CD8-positive, alpha-beta memory T cell (primary cell): ENCODE measurements at regions not wholly inside any gene's neighbourhood (a gene's known extent, or its start where the extent isn't known, plus 50 kb on each side); places are given as distances from the start of the nearest gene placed in this dataset.
"Not testable (repeated sequence)": the region's sequence is repeated elsewhere in the genome, so short reads cannot be mapped to it uniquely, and the experiment has no call there.

ENCODE experiments used
- CTCF ChIA-PET: fragments of 350-600 bp; sonication (Branson Sonifier 250); formaldehyde crosslinking; loops from one replicate; lab custom pipeline; 2021; ENCODE audit warnings: antibody characterized with exemption; lab: Charles Lee
- POLR2A ChIA-PET: fragments of 350-600 bp; sonication (Branson Sonifier 250); formaldehyde crosslinking; loops from one replicate; lab custom pipeline; 2021; ENCODE audit warnings: antibody characterized with exemption; lab: Charles Lee
- DNase-seq, 5 donors: peaks; one replicate each; pipeline versions ENCODE4 v3.0.0 to v3.0.0-alpha.2; 2020 to 2022; ENCODE audit warnings: mixed read lengths in 1 of 5
- H3K27ac ChIP-seq: one replicate; pipeline ENCODE4 v1.7.0; 2013; ENCODE audit warnings: low read depth, mild to moderate bottlenecking, low read length, moderate library complexity
- H3K27me3 ChIP-seq: 2 replicates; pipeline ENCODE4 v1.7.0; 2013; ENCODE audit warnings: low read length, mild to moderate bottlenecking; ENCODE audit not compliant: insufficient read depth, poor library complexity, severe bottlenecking
- H3K36me3 ChIP-seq: 2 replicates; pipeline ENCODE4 v1.7.0; 2013; ENCODE audit warnings: mild to moderate bottlenecking, low read length, moderate library complexity; ENCODE audit not compliant: insufficient read depth
- H3K4me1 ChIP-seq: 2 replicates; pipeline ENCODE4 v1.7.0; 2013; ENCODE audit warnings: mild to moderate bottlenecking, low read length, moderate library complexity; ENCODE audit not compliant: insufficient read depth
- H3K4me3 ChIP-seq: 2 replicates; pipeline ENCODE4 v1.7.0; 2013; ENCODE audit warnings: mild to moderate bottlenecking, low read length
- H3K9me3 ChIP-seq: 2 replicates; pipeline ENCODE4 v1.7.0; 2013; ENCODE audit warnings: mild to moderate bottlenecking, low read length
- H3K27ac Mint-ChIP-seq, 8 donors: one replicate each; pipeline ENCODE4 v1.8.0; 2020 to 2021; ENCODE audit warnings: mixed read lengths in 8 of 8, mild to moderate bottlenecking in 6 of 8, inconsistent platforms in 3 of 8, moderate library complexity in 3 of 8
- H3K27me3 Mint-ChIP-seq, 2 donors: one replicate each; pipeline ENCODE4 v1.8.0; 2020 to 2021; ENCODE audit warnings: mixed read lengths in 2 of 2, mild to moderate bottlenecking in 1 of 2, moderate library complexity in 1 of 2
- H3K36me3 Mint-ChIP-seq, 3 donors: one replicate each; pipeline ENCODE4 v1.8.0; 2020 to 2021; ENCODE audit warnings: mixed read lengths in 3 of 3, inconsistent platforms in 1 of 3, mild to moderate bottlenecking in 1 of 3
- H3K4me1 Mint-ChIP-seq, 3 donors: one replicate each; pipeline ENCODE4 v1.8.0; 2020 to 2021; ENCODE audit warnings: mixed read lengths in 3 of 3, inconsistent platforms in 1 of 3, mild to moderate bottlenecking in 1 of 3
- H3K4me3 Mint-ChIP-seq, 7 donors: one replicate each; pipeline ENCODE4 v1.8.0; 2020 to 2021; ENCODE audit warnings: mixed read lengths in 7 of 7, mild to moderate bottlenecking in 6 of 7, moderate library complexity in 4 of 7, inconsistent platforms in 2 of 7
- H3K9me3 Mint-ChIP-seq, 5 donors: one replicate each; pipeline ENCODE4 v1.8.0; 2020 to 2022; ENCODE audit warnings: mixed read lengths in 5 of 5, mild to moderate bottlenecking in 3 of 5, moderate library complexity in 2 of 5, inconsistent platforms in 1 of 5

GRCh38 chr16:29210299-29211150 lies 196.0 kb downstream of the NPIPB11 start:
- H3K27me3 ChIP-seq, CTCF ChIA-PET, H3K27ac ChIP-seq, H3K36me3 ChIP-seq, DNase-seq, H3K4me1 ChIP-seq, H3K27me3 Mint-ChIP-seq, H3K4me1 Mint-ChIP-seq, H3K4me3 Mint-ChIP-seq, POLR2A ChIA-PET, H3K9me3 ChIP-seq, H3K4me3 ChIP-seq: not testable (repeated sequence)
- H3K36me3 Mint-ChIP-seq = peaks cover 9 to 29% (median 16%) of the 10 kb centered on the region in 3 donors
- peaks cover 0 to 12% (median 9%) of the 10 kb centered on the region in 5 donors for H3K9me3 Mint-ChIP-seq
- peak overlapping the region in 2 of 8 donors; percentile 71 for H3K27ac Mint-ChIP-seq

DNA sequence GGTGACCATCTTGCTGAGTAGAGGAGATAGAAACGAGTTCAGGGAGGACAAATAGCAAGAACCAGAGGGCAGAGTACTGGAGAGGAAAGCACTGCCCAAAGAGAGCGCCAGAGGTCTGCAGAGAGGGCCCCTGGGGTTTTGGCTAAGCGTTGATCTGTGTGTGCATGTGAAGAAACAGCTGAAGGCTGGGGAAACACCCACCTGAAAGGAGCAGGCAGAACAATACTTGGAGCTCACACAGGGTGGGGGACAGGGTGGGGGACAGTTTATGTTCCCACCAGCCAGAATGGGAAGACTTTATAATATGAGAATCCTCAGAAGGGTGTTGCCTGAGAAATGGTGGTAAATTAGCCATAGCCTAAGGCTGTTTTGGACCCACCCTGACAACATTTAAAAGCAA lies 200.4 kb downstream of the NPIPB11 start:
- H3K36me3 ChIP-seq, H3K4me1 ChIP-seq, H3K4me1 Mint-ChIP-seq, H3K4me3 ChIP-seq, DNase-seq, H3K27ac ChIP-seq, H3K4me3 Mint-ChIP-seq, POLR2A ChIA-PET, H3K27me3 Mint-ChIP-seq, H3K9me3 ChIP-seq, H3K27me3 ChIP-seq, CTCF ChIA-PET: not testable (repeated sequence)
- Mint-ChIP-seq H3K9me3 (peaks cover 0 to 12% (median 9%) of the 10 kb centered on the region in 5 donors), H3K36me3 (peaks cover 9 to 42% (median 17%) of the 10 kb centered on the region in 3 donors), H3K27ac (peak overlapping the region in 1 of 8 donors; percentile 79)

DNA sequence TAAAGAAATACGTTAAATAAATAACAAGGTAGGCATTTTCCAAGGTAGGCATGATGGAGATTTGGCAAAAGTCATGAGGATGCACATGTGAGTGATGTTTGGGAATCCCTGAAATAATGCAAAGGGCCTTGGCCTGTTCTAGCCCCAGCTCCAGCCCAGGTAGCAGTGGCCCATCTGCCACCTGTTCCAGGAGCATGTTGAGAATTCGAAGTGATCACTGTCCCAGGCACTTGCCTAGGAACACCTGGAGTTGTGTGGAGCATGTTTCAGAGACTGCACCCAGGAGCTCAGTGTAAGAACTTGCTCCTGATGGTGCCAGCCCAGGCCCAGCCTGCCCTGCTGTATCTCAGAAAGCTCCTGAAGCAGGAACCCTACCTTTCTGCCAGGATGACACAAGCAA lies 201.4 kb downstream of the NPIPB11 start:
- peaks cover 0 to 12% (median 9%) of the 10 kb centered on the region in 5 donors for H3K9me3 Mint-ChIP-seq
- H3K4me1 ChIP-seq, H3K4me3 ChIP-seq, POLR2A ChIA-PET, H3K27me3 Mint-ChIP-seq, H3K36me3 ChIP-seq, H3K27me3 ChIP-seq, H3K4me1 Mint-ChIP-seq, H3K27ac ChIP-seq, H3K4me3 Mint-ChIP-seq, H3K9me3 ChIP-seq, CTCF ChIA-PET, DNase-seq: not testable (repeated sequence)
- H3K36me3 Mint-ChIP-seq = peaks cover 9 to 41% (median 17%) of the 10 kb centered on the region in 3 donors
- H3K27ac Mint-ChIP-seq = peak overlapping the region in 1 of 8 donors; percentile 64

GRCh38 chr16:29204806-29205135 lies 201.7 kb downstream of the NPIPB11 start:
- H3K36me3 Mint-ChIP-seq = peaks cover 9 to 41% (median 17%) of the 10 kb centered on the region in 3 donors
- H3K9me3 Mint-ChIP-seq = peaks cover 0 to 12% (median 9%) of the 10 kb centered on the region in 5 donors
- no peaks in the 10 kb centered on the region for H3K4me1 ChIP-seq
- H3K27me3 Mint-ChIP-seq = no peaks in the 10 kb centered on the region
- no peaks in the 10 kb centered on the region for H3K36me3 ChIP-seq
- DNase-seq = no peak
- CTCF ChIA-PET = no interaction called here
- no peaks in the 10 kb centered on the region for H3K27me3 ChIP-seq
- H3K9me3 ChIP-seq = no peaks in the 10 kb centered on the region
- no peak overlapping the region for H3K4me3 Mint-ChIP-seq
- H3K27ac Mint-ChIP-seq = no peak overlapping the region
- H3K4me3 ChIP-seq = no peak overlapping the region
- POLR2A ChIA-PET = no interaction called here
- no peak overlapping the region for H3K27ac ChIP-seq
- no peaks in the 10 kb centered on the region for H3K4me1 Mint-ChIP-seq

- H3K27ac Mint-ChIP-seq, H3K4me3 Mint-ChIP-seq, H3K4me1 ChIP-seq, DNase-seq, H3K27me3 ChIP-seq, H3K27me3 Mint-ChIP-seq, H3K4me3 ChIP-seq, H3K27ac ChIP-seq, H3K9me3 ChIP-seq, POLR2A ChIA-PET, H3K36me3 ChIP-seq, CTCF ChIA-PET, H3K4me1 Mint-ChIP-seq: not testable (repeated sequence)
- H3K36me3 Mint-ChIP-seq = peaks cover 5 to 38% (median 17%) of the 10 kb centered on the region in 3 donors
- peaks cover 0 to 12% (median 6%) of the 10 kb centered on the region in 5 donors for H3K9me3 Mint-ChIP-seq
Measured at GRCh38 chr16:29203933-29204805, 202.3 kb downstream of the NPIPB11 start.

- H3K9me3 ChIP-seq, H3K4me3 Mint-ChIP-seq, H3K27ac ChIP-seq, CTCF ChIA-PET, POLR2A ChIA-PET, H3K36me3 ChIP-seq, H3K4me1 ChIP-seq, H3K4me3 ChIP-seq, H3K27me3 ChIP-seq, DNase-seq, H3K4me1 Mint-ChIP-seq, H3K27me3 Mint-ChIP-seq: not testable (repeated sequence)
- Mint-ChIP-seq H3K36me3 (peaks cover 4 to 37% (median 18%) of the 10 kb centered on the region in 3 donors), H3K9me3 (peaks cover 0 to 12% (median 6%) of the 10 kb centered on the region in 5 donors), H3K27ac (peak overlapping the region in 1 of 8 donors; percentile 84)
Measured at GRCh38 chr16:29203046-29203932, 203.2 kb downstream of the NPIPB11 start.

GRCh38 chr16:29202642-29203041 lies 203.9 kb downstream of the NPIPB11 start:
- H3K4me3 Mint-ChIP-seq, H3K27ac Mint-ChIP-seq, H3K27me3 ChIP-seq, H3K9me3 ChIP-seq, H3K4me1 ChIP-seq, H3K27me3 Mint-ChIP-seq, H3K36me3 ChIP-seq, H3K27ac ChIP-seq, H3K4me1 Mint-ChIP-seq, POLR2A ChIA-PET, CTCF ChIA-PET, DNase-seq, H3K4me3 ChIP-seq: not testable (repeated sequence)
- Mint-ChIP-seq H3K9me3 (peaks cover 0 to 12% (median 6%) of the 10 kb centered on the region in 5 donors), H3K36me3 (peaks cover 6 to 39% (median 21%) of the 10 kb centered on the region in 3 donors)
